Erythroblast (primary cell): ENCODE measurements at regions not wholly inside any gene's neighbourhood (a gene's known extent, or its start where the extent isn't known, plus 50 kb on each side); places are given as distances from the start of the nearest gene placed in this dataset.

Source experiments
- GATA1 ChIP-seq: IDR thresholded peaks from 2 replicates; pipeline ENCODE4 v1.6.1; 2011; ENCODE audit warnings: low read depth, mild to moderate bottlenecking, control low read depth, low read length, moderate library complexity
- POLR2A ChIP-seq: IDR thresholded peaks from 2 replicates; pipeline ENCODE4 v1.6.1; 2011; ENCODE audit warnings: mild to moderate bottlenecking, low read length

DNA sequence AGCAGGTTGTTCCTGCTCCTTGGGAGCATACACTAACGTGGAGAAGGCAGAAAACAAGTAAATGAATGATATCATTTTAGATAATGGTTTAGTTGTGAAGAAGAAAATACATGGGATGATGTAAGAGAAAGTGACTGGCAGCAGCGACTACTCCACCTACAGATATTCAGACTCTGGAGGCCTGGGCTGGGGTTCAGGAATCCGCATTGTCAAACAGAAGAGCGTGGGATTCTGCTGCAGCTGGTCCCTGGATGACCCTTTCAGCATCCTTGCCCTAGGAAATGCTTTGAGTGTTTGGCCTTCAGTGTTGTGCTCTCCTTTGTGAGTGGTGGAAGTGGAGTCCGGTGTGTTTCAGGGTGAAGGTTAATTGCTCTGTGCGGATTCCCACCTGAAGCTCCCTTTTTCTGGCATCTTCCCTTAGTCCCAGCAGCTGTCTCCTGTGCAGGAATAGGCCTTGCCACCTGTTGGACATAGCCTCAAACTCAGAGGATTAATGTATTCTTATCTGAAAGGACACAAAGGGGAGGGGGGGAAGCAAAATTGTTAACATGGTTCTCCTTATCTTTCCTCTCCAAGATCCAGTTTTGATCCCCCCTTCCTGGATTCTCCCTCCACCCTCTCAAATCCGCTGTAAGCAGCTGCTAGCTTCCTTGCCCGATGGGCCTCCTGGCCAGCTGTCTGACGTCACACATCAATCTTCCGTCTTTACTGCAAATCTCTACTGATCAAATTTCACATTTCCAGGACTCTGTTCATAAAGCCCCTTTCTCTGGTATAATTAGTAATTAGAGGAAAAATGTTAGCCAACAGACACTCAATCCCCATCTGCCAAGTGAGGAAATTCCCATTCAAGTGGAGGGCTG, 68.3 kb upstream of the SPAG17 start:
- no peak for TF ChIP-seq POLR2A
- no peak for TF ChIP-seq GATA1
